Islet of Langerhans (tissue), 1 donor: ENCODE measurements at regions not wholly inside any gene's neighbourhood (a gene's known extent, or its start where the extent isn't known, plus 50 kb on each side); places are given as distances from the start of the nearest gene placed in this dataset.
"Not testable (repeated sequence)": the region's sequence is repeated elsewhere in the genome, so short reads cannot be mapped to it uniquely, and the experiment has no call there.

Source experiments
- FAIRE-seq: peaks from one replicate; lab custom pipeline; 2011; peaks lifted over from hg19 to GRCh38; lab: Jason Lieb, UNC

DNA sequence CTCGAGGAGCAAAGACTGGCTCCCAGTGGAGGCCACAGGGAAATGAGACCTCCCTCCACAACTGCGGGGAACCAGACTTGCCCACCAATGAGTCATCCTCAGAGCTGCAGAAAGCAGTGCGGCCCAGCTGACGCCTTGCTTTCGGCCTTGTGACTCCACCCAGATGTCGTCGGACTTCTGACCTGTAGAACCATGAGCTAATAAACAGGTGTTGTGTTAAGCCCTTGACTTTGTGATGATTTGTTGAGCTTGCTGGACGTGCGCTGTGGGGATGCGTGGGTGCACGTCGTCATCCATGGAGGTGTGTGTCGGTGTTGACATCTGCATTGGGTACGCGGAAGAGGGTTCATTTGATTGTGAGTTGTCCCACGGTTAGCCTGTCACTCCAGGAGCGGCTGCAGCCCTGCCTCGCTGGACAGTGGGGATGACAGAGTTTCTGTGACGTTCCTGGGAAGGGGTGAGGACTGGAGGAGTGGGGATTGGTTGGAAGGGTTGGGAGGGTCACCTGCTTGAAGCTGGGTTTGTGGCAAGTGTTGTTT lies 154.1 kb downstream of the SH3BP4 start:
- FAIRE-seq = no peak

DNA sequence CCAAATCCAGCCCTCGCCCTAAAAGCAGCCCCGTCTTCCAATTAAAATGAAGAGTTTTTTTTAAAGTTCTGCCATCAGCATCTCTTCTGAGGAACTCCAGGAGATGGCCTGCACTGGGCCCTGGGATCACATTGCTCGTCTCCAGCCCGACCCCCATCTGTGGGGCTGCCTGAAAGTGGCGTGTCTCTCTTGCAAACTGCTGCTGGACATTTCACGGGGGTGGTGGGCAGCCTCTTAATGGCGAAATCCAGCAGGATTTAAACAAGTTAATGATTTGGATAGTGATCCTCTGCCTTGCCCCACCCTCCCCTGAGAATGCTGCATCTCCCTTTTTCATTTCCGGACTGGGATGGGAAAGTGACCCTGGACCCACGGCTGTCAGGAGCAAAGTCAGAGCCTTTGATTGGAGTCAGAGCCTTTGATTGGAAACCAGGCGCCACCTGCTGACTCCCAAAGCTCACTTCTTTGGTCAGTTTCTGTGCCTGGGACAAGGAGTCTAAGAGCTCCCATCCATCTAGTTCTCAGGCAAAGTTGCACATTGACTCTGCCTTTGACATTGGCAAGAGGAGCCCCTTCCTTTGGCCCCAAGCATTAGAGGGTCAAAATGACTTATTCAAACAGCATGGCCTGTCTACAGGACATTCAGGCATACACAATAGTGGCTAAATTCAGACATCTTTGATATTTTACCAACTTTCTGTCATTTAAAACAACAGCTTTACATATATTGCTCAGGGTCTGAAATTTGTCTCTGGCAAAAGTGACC lies 155.2 kb downstream of the SH3BP4 start:
- no peak for FAIRE-seq

DNA sequence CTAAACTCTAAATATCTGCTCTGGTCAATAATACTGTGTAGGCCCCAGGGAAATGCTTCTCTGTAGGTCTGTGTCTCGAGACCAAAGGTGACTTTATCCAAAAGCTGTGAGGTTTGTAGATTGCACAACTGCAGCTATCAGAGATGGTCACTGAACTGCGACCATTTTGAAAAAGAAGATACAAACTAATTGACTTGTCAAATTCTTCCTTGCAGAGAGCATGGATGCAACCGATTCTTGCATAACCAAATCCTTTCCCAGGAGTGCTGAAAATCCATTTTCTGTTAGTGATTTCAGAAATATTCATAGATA lies 155.8 kb downstream of the SH3BP4 start:
- FAIRE-seq = no peak

DNA sequence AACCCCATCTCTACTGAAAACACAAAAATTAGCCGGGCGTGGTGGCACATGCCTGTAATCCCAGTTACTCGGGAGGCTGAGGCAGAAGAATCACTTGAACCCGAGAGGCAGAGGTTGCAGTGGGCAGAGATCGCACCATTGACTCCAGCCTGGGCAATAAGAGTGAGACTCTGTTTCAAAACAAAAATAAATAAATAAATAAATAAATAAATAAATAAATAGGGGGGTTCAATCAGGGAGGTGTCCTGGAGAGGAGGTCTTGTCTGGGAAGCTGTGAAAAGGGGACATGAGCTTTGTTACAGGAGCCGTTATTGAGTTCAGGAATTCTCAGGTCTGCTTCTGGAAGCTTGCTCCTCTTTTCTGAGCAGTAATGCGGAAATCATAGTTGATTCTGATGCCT lies 157.7 kb downstream of the SH3BP4 start:
- not testable (repeated sequence) for FAIRE-seq

DNA sequence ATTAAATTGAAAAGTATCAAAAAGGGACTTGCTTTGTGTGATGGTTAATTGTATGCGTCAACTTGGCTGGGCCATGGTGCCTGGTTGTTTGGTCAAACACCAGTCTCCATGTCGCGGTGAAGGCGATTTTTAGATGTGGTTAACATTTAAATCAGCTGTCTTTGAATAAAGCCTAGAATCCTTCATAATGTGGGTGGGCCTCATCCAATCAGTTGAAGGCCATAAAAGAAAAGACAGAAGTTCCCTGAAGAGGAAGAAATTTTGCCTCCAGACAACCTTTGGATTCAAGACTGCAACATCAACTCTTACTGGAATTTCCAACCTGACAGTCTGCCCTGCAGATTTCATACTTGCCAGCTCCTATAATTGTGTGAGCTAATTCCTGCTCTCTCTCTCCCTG lies 160.5 kb downstream of the SH3BP4 start:
- FAIRE-seq = no peak

DNA sequence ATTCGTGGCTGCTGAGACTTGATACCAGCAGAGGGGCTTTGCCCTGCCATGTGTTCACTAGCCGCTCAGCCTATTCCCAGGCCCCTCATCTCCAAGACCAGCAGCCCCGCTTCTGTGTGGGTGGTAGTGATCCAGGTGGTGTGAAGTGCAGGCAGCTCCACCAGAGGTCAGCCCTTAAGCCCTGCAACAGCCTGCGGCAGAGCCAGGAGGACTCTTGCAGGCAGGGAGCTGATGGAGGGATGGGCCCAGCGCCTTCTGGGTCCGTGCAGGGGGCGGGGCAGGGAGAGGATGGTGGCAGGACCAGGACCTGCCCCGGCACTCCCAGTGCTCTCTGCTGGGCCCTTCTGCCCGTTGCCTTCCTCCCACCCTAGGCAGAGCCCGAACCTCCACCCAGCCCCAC lies 162.0 kb downstream of the SH3BP4 start:
- no peak for FAIRE-seq

DNA sequence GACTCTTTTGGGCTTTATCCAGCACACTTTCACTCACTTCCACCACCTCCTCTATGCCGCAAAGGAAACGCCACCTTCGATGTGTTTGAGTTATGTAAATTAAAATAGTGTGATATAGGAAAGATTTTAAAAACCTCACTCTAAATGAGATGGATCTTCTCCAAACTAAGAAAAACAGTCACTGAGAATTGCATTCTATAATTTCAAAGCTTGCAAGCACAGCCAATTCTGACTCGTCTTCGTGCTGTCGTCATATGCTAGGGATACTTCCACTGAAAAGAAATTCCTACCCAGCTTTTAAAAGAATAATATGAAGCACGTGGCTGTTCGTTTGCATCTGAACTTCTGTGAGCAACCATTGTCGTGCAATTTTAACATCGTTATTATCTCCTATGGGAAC lies 162.5 kb downstream of the SH3BP4 start:
- FAIRE-seq = no peak

DNA sequence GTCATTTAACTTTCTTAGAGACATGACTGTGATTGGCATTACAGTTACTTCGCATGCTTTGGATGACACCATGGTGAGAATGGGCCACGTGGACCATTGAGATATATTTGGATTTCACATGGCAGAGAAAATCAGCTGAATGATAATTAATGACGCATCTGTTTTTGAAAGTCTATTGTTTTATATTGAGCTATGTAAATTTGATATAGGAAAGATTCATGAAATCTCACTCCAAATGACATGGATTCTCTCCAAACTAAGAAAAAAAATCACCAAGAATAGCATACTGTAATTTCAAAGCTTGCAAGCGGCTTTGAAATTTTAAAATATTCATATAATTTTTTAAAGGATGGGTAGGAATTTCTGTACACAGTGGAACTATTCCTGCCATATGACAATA lies 163.7 kb downstream of the SH3BP4 start:
- no peak for FAIRE-seq

DNA sequence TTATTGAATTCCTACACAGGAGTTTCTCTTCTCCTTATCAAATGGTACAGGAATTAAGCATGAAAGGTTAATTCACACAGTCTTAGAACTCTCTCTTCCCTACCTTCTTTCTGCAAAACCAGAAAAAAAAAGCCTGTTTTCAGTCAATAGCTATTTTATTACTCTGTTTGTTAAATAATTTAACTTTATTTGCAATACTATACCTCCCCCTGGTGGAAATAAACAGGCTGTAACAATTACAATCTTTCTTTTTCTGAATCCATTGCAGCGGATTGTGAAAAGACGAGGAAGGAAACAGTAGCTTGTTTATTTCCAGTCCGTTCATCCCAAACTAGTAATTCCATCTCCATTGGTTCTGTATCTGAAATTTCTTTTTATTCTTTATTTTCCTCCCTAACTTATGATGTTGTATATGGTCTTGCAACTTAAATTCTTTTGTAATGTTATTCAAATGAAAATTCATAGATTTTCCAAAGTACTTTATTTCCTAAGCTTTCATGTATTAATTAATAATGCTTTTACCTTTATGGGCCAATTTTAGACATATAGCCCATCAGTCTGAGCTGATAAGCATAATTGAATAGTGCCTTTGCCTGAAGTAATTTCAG lies 165.2 kb downstream of the SH3BP4 start:
- FAIRE-seq = peak; percentile 98

DNA sequence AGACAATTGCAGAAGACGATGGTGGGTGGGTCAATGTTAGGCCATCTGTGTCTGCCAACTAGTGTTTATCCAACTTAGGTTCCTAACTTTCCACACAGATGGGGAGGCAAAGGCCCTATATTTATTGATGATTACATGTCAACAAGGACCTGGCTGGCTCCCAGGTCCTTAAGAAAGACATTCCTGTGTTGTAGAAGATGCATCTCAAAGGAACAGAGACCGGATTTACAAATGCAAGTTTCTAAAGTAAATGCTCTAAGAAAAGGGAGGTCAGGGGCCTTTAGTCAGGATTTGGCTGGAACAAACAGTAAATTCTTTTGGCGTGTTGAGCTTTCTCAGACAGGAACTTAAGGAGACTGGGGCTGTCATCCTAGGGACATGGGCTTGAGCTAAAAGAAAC lies 175.0 kb downstream of the SH3BP4 start:
- FAIRE-seq = no peak

DNA sequence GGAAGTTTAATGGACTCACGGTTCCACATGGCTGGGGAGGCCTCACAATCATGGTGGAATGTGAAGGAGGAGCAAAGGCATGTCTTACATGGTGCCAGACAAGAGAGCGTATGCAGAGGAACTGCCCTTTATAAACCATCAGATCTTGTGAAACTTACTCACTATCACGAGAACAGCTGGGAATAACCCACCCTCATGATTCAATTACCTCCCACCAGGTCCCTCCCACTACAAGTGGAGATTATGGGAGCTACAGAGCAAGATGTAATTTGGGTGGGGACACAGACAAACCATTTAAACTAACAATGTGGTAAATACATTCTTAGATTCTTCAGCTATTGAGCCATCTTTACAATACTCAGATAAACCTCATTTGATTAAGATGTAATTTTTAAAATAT lies 176.1 kb downstream of the SH3BP4 start:
- no peak for FAIRE-seq

DNA sequence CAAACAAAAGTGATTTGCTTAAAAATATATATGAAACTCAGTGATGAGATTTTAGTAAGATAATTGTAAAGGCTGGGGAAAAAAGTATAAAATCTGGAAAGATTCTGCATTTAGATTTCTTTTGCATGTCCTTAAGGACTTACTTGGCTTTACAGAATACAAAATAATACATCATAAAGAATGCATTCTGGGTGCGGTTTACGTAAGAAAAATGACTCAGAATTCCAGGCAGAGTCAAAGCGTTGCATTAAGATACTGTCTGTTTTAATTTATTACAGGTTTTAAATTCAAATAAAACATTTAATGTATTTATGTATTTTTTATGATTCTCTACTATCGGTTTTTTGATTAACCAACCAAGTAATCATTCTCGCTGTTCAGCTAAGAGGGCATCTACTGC lies 178.0 kb downstream of the SH3BP4 start:
- no peak for FAIRE-seq

DNA sequence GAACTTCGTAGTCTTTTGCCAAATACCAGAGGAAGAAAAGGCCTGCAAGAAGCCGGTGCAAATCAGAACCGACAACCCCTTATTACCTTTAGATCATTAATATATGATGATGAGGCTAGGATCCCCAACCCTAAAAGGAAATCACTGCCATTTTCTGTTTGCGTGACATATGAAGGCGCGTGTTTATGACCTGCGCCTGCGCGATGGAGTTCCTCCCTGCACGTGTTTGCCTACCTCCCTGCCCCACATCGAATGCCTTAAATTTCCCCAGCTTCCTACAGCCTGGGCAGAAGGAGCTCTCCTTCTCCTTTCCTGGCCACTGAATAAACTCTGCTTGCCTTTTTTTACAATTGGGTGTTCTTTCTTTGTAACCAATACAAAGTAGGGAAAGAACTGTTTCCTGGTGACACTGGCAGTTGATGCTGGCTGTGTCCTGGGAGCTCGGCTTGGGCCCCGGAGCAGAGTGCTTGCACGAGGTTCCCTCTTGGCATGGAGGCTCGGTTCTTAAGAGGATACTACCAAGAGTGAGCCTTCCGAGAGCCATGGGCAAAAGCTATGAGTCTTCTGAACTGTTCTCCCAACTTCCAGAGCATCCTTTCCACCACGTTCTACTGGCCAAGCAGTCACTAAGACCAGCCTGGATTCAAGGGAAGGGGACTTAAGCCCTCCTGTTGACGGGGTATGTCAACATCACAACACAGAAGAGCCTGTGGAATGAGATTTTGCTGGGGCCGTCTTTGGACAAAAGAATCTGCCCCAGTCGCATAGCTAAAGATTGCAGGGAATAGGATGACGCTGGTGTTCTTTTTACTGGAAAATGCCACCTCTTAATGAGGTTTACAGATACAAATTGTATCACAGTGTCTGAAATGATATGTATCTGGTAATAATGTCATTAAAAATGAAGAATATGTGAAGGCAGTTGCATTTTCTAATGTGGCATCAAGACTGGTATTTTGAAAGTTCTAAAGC lies 179.8 kb downstream of the SH3BP4 start:
- no peak for FAIRE-seq

DNA sequence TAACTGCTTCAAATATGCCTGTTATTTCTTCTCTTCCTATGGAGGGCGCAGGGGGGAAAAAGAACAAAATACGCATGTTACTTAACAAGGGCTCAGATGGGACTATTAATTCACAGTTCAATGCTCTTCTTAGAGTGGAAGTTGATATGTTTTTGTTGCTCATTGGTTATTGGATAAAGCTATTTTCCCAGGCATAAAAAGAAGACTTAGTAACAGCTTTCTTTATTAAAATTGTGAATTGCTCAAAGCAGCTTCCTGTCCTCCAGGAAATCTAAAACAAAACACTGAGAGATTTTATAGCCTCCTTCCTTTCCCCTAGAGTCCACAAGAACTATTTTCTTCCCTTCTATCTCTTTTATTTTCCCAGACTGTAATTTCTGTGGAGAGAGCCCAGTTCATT lies 180.8 kb downstream of the SH3BP4 start:
- FAIRE-seq = no peak

DNA sequence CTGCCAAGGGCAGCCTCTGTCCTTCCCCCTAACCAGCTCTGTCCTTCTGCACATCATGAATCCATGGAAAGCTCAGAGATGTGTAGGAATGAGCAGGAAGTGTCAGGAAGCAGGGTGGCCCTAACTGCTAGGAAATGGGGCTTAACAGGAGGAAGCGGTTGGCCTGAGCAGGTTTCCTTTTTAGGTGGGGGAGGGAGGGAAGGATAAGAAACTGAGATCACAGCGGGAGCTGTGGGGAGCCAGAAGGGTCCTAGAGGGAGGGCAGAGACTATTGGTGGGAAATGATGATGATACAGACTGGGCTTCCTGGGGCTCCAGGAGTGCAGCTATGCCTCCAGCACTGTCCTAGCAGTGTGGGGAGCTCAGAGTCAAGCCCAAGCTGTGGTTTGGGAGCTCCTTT lies 182.0 kb downstream of the SH3BP4 start:
- FAIRE-seq = no peak

DNA sequence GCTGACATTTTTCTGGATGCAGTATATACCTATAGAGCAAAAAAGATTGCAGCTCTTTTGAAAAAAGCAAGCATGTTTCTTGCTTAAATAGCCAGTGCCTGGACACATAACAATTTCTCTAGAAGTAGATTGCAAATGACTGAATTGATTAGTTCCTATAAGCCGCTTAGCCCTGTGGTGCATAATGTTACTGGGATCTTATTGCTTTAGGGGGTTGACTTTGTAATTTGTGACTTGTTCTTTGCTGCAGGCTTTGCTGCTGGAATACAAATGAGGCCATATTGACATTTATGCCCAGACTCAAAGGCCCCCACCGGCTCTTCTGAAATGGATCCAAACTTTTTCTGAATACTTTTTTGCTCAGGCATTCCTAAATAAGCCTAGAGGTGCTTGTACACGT lies 182.6 kb downstream of the SH3BP4 start:
- FAIRE-seq = no peak

DNA sequence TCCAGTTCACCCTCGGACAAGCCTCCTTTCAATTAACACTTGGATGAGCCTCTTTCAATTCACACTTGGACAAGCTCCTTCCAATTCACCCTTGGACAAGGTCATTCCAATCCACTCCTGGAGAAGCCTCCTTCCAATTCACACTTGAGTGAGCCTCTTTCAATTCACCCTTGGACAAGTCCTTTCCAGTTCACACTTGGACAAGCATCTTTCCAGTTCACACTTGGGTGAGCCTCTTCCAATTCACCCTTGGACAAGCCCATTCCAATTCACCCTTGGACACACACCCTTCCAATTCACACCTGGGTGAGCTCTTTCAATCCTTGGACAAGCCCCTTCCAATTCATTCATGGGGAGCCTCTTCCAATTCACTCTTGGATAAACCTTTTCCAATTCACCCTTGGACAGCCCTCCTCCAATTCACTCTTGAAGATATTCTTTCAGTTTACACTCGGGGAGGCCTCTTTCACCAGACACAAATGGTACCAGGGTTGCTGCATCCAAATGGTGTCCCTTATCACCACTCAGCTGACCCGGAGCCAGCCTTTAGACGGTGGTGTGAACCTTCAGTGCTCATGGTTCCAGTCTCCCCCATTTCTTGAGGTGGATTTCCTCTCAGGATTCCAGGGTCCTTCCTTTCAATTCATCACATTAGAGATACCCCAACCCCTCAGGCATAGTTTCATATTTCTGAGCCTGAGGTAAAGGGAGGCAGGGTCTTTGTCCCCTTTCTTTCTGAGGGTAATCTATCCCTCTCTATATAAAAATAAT lies 183.6 kb downstream of the SH3BP4 start:
- no peak for FAIRE-seq

DNA sequence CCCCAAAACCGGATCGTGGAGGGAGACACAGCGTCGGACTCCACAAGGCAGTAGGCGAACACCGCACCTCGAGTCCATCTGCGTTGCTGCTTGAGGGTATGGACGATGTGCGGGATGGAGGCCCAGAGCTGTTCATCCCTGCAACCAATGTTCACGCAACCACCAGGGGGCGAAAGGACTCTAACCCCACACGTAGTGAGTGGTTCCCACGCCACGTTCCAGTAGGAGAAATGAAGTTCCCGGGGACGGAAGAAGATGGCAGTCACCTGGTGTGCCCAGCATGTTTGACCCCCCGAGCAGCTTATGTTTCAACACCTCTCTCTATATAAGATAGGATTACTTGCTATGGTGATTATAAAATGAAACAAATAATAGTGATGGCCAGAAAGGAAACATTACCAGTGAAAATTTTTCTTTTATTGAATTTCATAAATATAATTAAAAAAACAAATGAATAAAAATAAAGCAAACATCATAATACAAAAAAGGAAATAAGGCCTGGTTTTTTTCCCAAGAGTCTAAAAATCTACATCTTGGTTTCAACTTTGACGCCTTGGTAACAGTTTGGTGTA lies 184.3 kb downstream of the SH3BP4 start:
- FAIRE-seq = peak; percentile 85

DNA sequence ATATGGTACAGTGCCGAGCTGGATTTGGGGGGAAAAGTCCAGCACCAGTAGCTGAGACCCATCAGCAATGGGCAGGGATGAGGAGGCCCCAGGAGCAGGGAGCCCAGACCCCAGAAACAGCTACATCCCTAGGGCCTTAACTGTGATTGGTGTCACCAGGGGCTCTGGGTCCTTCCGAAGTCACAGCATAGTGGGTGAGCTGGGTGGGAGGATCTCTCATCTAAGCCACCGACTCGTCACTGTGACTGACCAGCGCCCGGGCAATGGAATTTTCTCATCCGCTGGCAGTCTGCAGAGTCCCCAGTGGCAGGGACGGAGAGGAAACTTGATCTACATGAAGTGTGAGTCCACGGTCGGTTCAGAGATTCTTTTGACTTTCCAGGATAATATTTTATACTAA lies 186.5 kb downstream of the SH3BP4 start:
- no peak for FAIRE-seq

DNA sequence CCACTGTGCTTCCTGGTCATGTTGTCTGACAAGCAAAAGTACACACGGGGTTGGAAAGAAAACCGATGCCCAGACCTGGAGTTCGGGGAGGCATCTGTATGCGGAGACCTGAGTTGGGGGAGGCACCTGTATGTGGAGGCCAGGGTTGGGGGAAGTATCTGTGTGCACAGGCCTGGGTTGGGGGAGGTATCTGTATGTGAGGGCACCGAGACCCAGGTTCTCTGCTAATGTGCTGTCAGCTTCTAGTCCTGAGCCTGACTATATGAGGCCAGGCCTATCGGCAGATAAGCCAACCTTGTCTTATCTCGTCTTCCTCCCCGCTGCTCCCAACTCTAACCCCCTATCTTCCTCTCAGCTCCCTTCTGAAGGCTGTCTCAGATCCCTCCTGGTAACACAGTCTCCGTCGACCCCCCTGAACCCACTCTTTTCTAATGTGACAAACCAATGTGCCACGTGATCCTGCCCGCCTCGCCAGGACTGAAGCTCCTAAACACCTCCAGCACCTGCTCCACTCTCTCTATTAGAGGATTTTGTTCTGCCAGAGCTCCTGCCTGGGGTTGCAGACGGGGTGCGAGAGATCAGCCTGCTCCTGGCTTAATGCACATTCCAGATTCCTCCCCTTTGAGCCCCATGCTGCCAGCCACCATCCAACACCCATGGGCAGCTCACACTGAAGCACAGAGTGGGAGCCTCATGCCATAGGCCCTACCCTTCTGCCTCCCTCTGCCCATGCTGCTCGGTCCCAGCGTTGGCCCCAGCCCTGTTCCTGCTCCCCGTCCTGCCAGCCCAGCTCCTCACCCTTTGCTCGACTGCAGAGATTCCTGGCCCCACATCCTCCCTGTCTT lies 188.4 kb downstream of the SH3BP4 start:
- no peak for FAIRE-seq

DNA sequence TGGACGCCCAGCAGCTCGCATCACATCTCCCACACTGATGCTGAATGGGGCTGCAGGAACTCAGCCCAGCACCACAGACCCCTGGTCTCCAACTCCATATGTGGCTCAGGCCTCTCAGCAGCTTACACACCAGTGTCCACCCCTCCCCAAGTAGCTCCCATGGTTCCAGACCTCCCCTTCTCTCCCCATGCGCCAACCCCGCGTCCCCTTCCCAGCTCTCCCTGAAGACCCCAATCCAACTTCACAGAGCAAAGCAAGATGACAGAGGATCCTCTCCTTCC lies 188.9 kb downstream of the SH3BP4 start:
- no peak for FAIRE-seq
